Omental fat pad (tissue), 3 donors: ENCODE measurements at regions not wholly inside any gene's neighbourhood (a gene's known extent, or its start where the extent isn't known, plus 50 kb on each side); places are given as distances from the start of the nearest gene placed in this dataset.

Source experiments
- ATAC-seq: fragments of 150-250 bp; one replicate; pipeline ENCODE4 v1.9.1; 2016; ENCODE audit warnings: mild to moderate bottlenecking, moderate library complexity; ENCODE audit not compliant: low FRiP score
- DNase-seq: peaks from one replicate; pipeline ENCODE4 v3.0.0-alpha.2; 2019; ENCODE audit warnings: low spot score
- TF ChIP-seq, protein P1 (sequence below), 3 donors: fragments of 450-650 bp; IDR thresholded peaks; one replicate each; pipeline ENCODE4 v1.5.1; 2016 to 2017; ENCODE audit warnings: antibody characterized with exemption in 3 of 3, mild to moderate bottlenecking in 3 of 3, moderate library complexity in 2 of 3

DNA sequence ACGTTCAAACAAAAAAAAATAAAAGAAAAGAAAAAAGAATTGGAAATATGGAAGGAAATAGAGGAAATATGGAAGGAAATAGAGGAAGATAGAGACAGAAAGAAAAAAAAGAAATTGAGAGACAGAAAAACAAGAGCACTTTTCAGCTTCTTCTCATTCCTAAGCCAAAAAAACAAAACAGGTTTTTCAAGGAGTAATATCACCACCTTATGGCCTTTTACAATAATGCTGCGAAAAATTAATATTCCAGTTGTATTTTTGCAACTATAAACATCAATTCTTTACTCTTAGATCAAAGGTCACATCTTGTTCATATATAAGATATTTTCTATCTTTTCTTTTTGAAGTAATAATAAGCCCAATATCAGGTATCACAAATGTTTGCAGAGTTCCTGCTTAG, 328.3 kb downstream of the FAT3 start:
- ATAC-seq, result no peak
- TF ChIP-seq, protein P1, sequence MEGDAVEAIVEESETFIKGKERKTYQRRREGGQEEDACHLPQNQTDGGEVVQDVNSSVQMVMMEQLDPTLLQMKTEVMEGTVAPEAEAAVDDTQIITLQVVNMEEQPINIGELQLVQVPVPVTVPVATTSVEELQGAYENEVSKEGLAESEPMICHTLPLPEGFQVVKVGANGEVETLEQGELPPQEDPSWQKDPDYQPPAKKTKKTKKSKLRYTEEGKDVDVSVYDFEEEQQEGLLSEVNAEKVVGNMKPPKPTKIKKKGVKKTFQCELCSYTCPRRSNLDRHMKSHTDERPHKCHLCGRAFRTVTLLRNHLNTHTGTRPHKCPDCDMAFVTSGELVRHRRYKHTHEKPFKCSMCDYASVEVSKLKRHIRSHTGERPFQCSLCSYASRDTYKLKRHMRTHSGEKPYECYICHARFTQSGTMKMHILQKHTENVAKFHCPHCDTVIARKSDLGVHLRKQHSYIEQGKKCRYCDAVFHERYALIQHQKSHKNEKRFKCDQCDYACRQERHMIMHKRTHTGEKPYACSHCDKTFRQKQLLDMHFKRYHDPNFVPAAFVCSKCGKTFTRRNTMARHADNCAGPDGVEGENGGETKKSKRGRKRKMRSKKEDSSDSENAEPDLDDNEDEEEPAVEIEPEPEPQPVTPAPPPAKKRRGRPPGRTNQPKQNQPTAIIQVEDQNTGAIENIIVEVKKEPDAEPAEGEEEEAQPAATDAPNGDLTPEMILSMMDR (IDR thresholded peaks at IDR 0.05), result no peak

DNA sequence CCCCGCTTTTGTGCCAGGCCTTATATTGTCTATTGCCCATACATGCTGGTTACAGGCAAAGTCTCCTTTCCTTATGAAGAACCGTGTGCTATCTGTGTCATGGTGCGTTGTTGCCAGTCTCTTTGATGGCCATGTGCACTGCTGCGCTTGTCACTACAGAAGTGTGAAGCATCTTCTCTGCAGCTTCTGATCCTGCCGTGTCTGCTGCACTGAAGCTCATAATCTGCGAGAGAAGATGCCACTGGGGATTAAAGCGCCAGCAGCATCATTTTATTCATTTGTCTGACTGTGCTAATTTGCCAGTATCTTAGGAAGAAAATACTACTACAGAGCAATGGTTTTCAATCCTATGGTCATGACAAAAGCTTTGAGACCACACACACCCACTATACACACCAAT, 330.1 kb downstream of the FAT3 start:
- ATAC-seq (no peak), DNase-seq (no peak)
- TF ChIP-seq, protein P1 (IDR thresholded peaks at IDR 0.05), result no peak

More for the DNA sequence above, 328.3 kb downstream of the FAT3 start:
- no peak for DNase-seq

DNA sequence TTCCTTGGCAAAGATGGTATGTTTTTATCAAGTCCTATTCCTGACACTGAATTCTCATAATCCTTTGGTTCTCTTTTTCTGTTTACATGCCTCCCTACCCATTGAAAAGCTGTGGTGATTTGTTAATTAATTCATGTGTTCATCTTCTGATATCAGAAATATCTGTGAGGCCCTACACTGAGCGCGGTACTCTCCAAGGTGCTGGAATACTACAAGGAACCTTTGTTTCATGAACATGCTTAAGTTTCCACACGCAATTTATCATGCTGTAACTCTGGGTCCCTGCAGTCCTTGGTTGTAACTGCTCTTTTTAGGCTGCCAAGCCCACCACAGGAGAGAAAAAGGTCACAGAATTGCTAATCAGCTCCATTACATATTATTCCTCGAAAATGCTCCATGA, 331.8 kb downstream of the FAT3 start:
- ATAC-seq, result no peak
- TF ChIP-seq, protein P1 (IDR thresholded peaks at IDR 0.05), result no peak
- DNase-seq, result no peak

DNA sequence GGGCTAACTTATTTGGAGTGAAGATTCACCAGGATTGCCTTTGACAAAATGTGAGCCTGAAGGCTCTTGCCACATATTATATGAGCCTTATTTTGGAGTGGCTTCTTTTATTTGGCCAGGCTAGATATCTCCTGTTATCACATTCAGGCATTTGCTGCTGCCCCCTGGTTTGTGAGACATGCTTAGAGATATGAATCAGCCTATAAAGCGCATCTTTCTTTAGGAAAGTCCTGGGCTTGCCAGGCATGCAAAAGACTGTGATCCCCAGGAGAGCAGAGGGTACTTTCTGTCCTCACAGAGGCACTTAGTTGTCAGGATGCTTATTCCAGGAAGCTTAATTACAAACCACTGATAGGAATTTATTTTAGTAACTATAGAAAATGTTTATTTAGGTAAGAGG, 333.3 kb downstream of the FAT3 start:
- no peak for DNase-seq
- TF ChIP-seq, protein P1 (IDR thresholded peaks at IDR 0.05), result no peak
- no peak for ATAC-seq

DNA sequence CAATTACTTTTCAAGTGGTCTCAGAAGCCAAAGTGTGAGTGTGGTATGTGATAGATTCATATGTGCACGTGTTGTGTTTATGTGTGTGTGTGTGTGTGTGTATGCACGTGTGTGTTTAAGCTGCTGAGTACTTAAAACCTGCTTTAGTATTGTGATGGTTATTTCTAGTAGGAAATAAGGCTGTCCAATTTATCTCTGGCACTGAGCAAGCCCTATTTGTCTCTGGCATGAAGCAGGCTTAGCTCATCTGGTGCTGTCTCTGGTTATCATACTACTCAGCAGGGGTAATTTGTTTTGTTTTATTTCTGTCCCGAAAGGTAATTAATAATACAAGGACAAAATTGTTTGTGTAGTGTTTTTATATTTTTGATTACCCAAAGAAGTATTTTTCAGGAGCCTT, 333.7 kb downstream of the FAT3 start:
- DNase-seq (no peak), ATAC-seq (no peak)
- TF ChIP-seq, protein P1 (IDR thresholded peaks at IDR 0.05), result no peak

DNA sequence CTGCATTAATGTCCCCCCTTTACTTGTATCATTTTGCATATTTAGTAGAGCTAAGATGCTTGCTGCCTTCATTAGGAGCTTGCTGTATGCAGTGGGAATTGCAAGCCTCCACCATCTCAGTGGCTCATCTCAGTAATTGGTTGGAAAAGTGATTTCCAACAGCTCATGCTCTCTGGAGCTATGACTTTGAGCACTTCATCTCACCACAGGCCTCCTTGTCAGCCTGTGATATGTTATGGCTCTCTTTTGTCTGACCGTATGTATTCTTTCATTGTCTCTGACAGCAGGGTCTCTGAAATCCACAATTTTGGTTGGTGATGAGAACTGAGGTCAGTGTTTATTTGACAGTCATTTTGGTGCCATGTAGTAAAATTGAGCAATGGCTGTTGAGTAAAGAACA, 345.1 kb downstream of the FAT3 start:
- ATAC-seq (no peak), DNase-seq (no peak)
- TF ChIP-seq, protein P1 (IDR thresholded peaks at IDR 0.05), result no peak

DNA sequence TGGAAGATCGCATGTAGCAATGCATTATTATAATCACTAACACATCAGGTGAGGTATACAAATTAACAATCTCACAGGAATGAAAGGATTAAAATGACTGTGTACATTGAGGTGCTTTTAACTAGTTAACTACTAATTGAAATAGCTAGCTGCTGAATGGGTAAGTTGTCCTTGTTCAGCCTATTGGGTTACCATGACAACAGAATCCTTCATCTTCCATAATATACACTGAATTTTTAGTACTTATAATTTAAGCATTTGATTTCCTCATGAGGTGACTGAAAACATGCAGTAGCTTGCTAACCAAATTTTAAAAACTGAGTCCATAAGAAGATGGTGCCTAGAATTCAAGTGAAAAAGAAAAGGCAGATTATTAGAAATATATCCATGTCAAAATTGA, 347.9 kb downstream of the FAT3 start:
- TF ChIP-seq, protein P1 (IDR thresholded peaks at IDR 0.05), result no peak

More for the DNA sequence above, 347.9 kb downstream of the FAT3 start:
- ATAC-seq (no peak), DNase-seq (no peak)
